Neural progenitor cell (in vitro differentiated cells): ENCODE measurements at regions not wholly inside any gene's neighbourhood (a gene's known extent, or its start where the extent isn't known, plus 50 kb on each side); places are given as distances from the start of the nearest gene placed in this dataset.
A peak's percentile ranks its signal among the peaks of the same experiment; 100 is the strongest.

Experiments used
- DNase-seq: peaks from one replicate; pipeline ENCODE4 v3.0.0-alpha.2; 2016; ENCODE audit warnings: low spot score
- H2AFZ ChIP-seq: fragments of 200-600 bp; sonication (generic); replicated peaks from 2 replicates; pipeline ENCODE4 v1.6.1; 2016; ENCODE audit warnings: antibody characterized with exemption
- H3F3A ChIP-seq: fragments of 200-600 bp; sonication (generic); 2 replicates; pipeline ENCODE4 v1.6.1; 2016; ENCODE audit warnings: antibody characterized with exemption, low read depth
- H3K27ac ChIP-seq: fragments of 200-600 bp; sonication (generic); 2 replicates; pipeline ENCODE4 v1.5.1; 2016; ENCODE audit warnings: mild to moderate bottlenecking
- H3K27me3 ChIP-seq: fragments of 200-600 bp; sonication (generic); 2 replicates; pipeline ENCODE4 v1.6.1; 2016; ENCODE audit warnings: mild to moderate bottlenecking, moderate library complexity
- H3K36me3 ChIP-seq: fragments of 200-600 bp; sonication (generic); 2 replicates; pipeline ENCODE4 v1.5.1; 2016
- H3K4me1 ChIP-seq: fragments of 200-600 bp; sonication (generic); 2 replicates; pipeline ENCODE4 v1.6.1; 2016; ENCODE audit warnings: mixed run types
- H3K4me2 ChIP-seq: fragments of 200-600 bp; sonication (generic); 2 replicates; pipeline ENCODE4 v1.6.1; 2016
- H3K4me3 ChIP-seq: fragments of 200-600 bp; sonication (generic); 2 replicates; pipeline ENCODE4 v1.5.1; 2016
- H3K79me2 ChIP-seq: fragments of 200-600 bp; sonication (generic); 2 replicates; pipeline ENCODE4 v1.6.1; 2016; ENCODE audit warnings: low read depth
- H3K9ac ChIP-seq: fragments of 200-600 bp; sonication (generic); 2 replicates; pipeline ENCODE4 v1.6.1; 2016
- H3K9me3 ChIP-seq: fragments of 200-600 bp; sonication (generic); 2 replicates; pipeline ENCODE4 v1.5.1; 2016; ENCODE audit warnings: low read depth
- H4K20me1 ChIP-seq: fragments of 200-600 bp; sonication (generic); 2 replicates; pipeline ENCODE4 v1.6.1; 2016; ENCODE audit warnings: low read depth
- H3K27ac Mint-ChIP-seq: 3 replicates; pipeline ENCODE4 v1.8.0; 2021; ENCODE audit warnings: mixed read lengths
- H3K27me3 Mint-ChIP-seq: 2 replicates; pipeline ENCODE4 v1.8.0; 2022; ENCODE audit warnings: low read depth, mild to moderate bottlenecking, inconsistent platforms, moderate library complexity, mixed read lengths; ENCODE audit not compliant: insufficient read depth
- H3K36me3 Mint-ChIP-seq: 3 replicates; pipeline ENCODE4 v1.8.0; 2021; ENCODE audit warnings: mixed read lengths
- H3K4me1 Mint-ChIP-seq: 3 replicates; pipeline ENCODE4 v1.8.0; 2021; ENCODE audit warnings: mixed read lengths
- H3K4me3 Mint-ChIP-seq: 3 replicates; pipeline ENCODE4 v1.8.0; 2021; ENCODE audit warnings: mild to moderate bottlenecking, moderate library complexity, mixed read lengths
- H3K9me3 Mint-ChIP-seq: 3 replicates; pipeline ENCODE4 v1.8.0; 2020; ENCODE audit warnings: mixed read lengths
- CTCF ChIP-seq: fragments of 200-600 bp; sonication (generic); IDR thresholded peaks from 2 replicates; pipeline ENCODE4 v1.5.1; 2017; ENCODE audit warnings: antibody characterized with exemption, mild to moderate bottlenecking
- EZH2 ChIP-seq: fragments of 200-600 bp; sonication (generic); IDR thresholded peaks from 2 replicates; pipeline ENCODE4 v1.6.1; 2017; ENCODE audit warnings: antibody characterized with exemption, mild to moderate bottlenecking, moderate library complexity
- EZH2phosphoT487 ChIP-seq: fragments of 200-600 bp; sonication (generic); IDR thresholded peaks from 2 replicates; pipeline ENCODE4 v1.6.1; 2017; ENCODE audit warnings: antibody characterized with exemption

- no peak overlapping the region for H3K4me3 ChIP-seq
- H3K9me3 ChIP-seq = no peaks in the 10 kb centered on the region
- Mint-ChIP-seq H3K9me3 (no peaks in the 10 kb centered on the region), H3K36me3 (no peaks in the 10 kb centered on the region), H3K4me3 (no peak overlapping the region), H3K4me1 (no peaks in the 10 kb centered on the region), H3K27me3 (peaks cover 12% of the 10 kb centered on the region), H3K27ac (no peak overlapping the region)
- no peak for DNase-seq
- H3K4me2 ChIP-seq = peak overlapping the region; percentile 31
- no peaks in the 10 kb centered on the region for H3K36me3 ChIP-seq
- H2AFZ ChIP-seq = peak overlapping the region; percentile 97
- no peak overlapping the region for H3K9ac ChIP-seq
- no peak overlapping the region for H3K27ac ChIP-seq
- no peaks in the 10 kb centered on the region for H3K79me2 ChIP-seq
- H4K20me1 ChIP-seq = no peaks in the 10 kb centered on the region
- TF ChIP-seq CTCF = no peak
- TF ChIP-seq EZH2phosphoT487 = no peak
- no peak for TF ChIP-seq EZH2
- H3K27me3 ChIP-seq = no peaks in the 10 kb centered on the region
- peaks cover 6% of the 10 kb centered on the region for H3F3A ChIP-seq
- peaks cover 25% of the 10 kb centered on the region for H3K4me1 ChIP-seq
Observed at GRCh38 chr3:137097386-137097785, 139.6 kb downstream of the IL20RB start.

- Histone ChIP-seq H4K20me1 (no peaks in the 10 kb centered on the region), H3K9me3 (no peaks in the 10 kb centered on the region), H3K27ac (no peak overlapping the region), H3K27me3 (no peaks in the 10 kb centered on the region), H3K79me2 (no peaks in the 10 kb centered on the region), H3K4me3 (no peak overlapping the region), H2AFZ (peak overlapping the region; percentile 97), H3K36me3 (no peaks in the 10 kb centered on the region), H3F3A (peaks cover 6% of the 10 kb centered on the region), H3K4me1 (peaks cover 25% of the 10 kb centered on the region), H3K9ac (no peak overlapping the region), H3K4me2 (peak overlapping the region; percentile 31)
- Mint-ChIP-seq H3K9me3 (no peaks in the 10 kb centered on the region), H3K36me3 (no peaks in the 10 kb centered on the region), H3K4me3 (no peak overlapping the region), H3K27me3 (peaks cover 12% of the 10 kb centered on the region), H3K27ac (peak overlapping the region; percentile 17), H3K4me1 (no peaks in the 10 kb centered on the region)
- TF ChIP-seq CTCF (no peak), EZH2 (no peak), EZH2phosphoT487 (no peak)
- DNase-seq = peak; percentile 32
Observed at GRCh38 chr3:137097852-137098251, 140.1 kb downstream of the IL20RB start.

- Histone ChIP-seq H3K27me3 (no peaks in the 10 kb centered on the region), H3K9ac (no peak overlapping the region), H3K4me3 (no peak overlapping the region), H4K20me1 (no peaks in the 10 kb centered on the region), H3K27ac (no peak overlapping the region), H3K36me3 (no peaks in the 10 kb centered on the region), H3K4me1 (peaks cover 25% of the 10 kb centered on the region), H2AFZ (no peak overlapping the region), H3K9me3 (no peaks in the 10 kb centered on the region), H3K4me2 (peak overlapping the region; percentile 0), H3K79me2 (no peaks in the 10 kb centered on the region), H3F3A (peaks cover 6% of the 10 kb centered on the region)
- DNase-seq = peak; percentile 36
- H3K9me3 Mint-ChIP-seq = no peaks in the 10 kb centered on the region
- H3K4me3 Mint-ChIP-seq = no peak overlapping the region
- H3K36me3 Mint-ChIP-seq = no peaks in the 10 kb centered on the region
- H3K27ac Mint-ChIP-seq = no peak overlapping the region
- TF ChIP-seq EZH2phosphoT487 = no peak
- no peak for TF ChIP-seq EZH2
- TF ChIP-seq CTCF = no peak
- no peaks in the 10 kb centered on the region for H3K4me1 Mint-ChIP-seq
- H3K27me3 Mint-ChIP-seq = peaks cover 12% of the 10 kb centered on the region
Observed at GRCh38 chr3:137099364-137100219, 141.8 kb downstream of the IL20RB start.
